IMR-90 (cell line): ENCODE measurements at regions not wholly inside any gene's neighbourhood (a gene's known extent, or its start where the extent isn't known, plus 50 kb on each side); places are given as distances from the start of the nearest gene placed in this dataset.

Experiments used
- CEBPB ChIP-seq: IDR thresholded peaks from 2 replicates; pipeline ENCODE4 v1.6.1; 2012; ENCODE audit warnings: low read depth, low read length, improper control_type of control experiment
- CTCF ChIP-seq: conservative IDR thresholded peaks from 2 replicates; pipeline ENCODE4 v1.5.1; 2012; ENCODE audit warnings: mild to moderate bottlenecking, low read depth, low read length, improper control_type of control experiment
- ELK1 ChIP-seq: fragments of 150-350 bp; IDR thresholded peaks from 2 replicates; pipeline ENCODE4 v1.6.1; 2016; ENCODE audit warnings: low read depth, mild to moderate bottlenecking, low read length, moderate library complexity, borderline replicate concordance
- FOS ChIP-seq: fragments of 150-350 bp; IDR thresholded peaks from 2 replicates; pipeline ENCODE4 v1.6.1; 2016; ENCODE audit warnings: low read depth, low read length
- MAFK ChIP-seq: IDR thresholded peaks from 2 replicates; pipeline ENCODE4 v1.6.1; 2012; ENCODE audit warnings: low read depth, low read length, improper control_type of control experiment
- MAZ ChIP-seq: IDR thresholded peaks from 2 replicates; pipeline ENCODE4 v1.6.1; 2012; ENCODE audit warnings: low read depth, mild to moderate bottlenecking, low read length, improper control_type of control experiment, moderate library complexity, borderline replicate concordance
- POLR2A ChIP-seq: IDR thresholded peaks from 2 replicates; pipeline ENCODE4 v1.6.1; 2012; ENCODE audit warnings: mild to moderate bottlenecking, low read depth, low read length
- RAD21 ChIP-seq: IDR thresholded peaks from 2 replicates; pipeline ENCODE4 v1.6.1; 2012; ENCODE audit warnings: low read length, improper control_type of control experiment
- RCOR1 ChIP-seq: IDR thresholded peaks from 2 replicates; pipeline ENCODE4 v1.6.1; 2012; ENCODE audit warnings: mild to moderate bottlenecking, low read length, improper control_type of control experiment; ENCODE audit not compliant: insufficient replicate concordance
- USF2 ChIP-seq: fragments of 150-350 bp; IDR thresholded peaks from 2 replicates; pipeline ENCODE4 v1.6.1; 2017; ENCODE audit warnings: mild to moderate bottlenecking, antibody characterized with exemption, low read length, low read depth

- TF ChIP-seq CTCF, result no peak
- TF ChIP-seq POLR2A, result no peak
- no peak for TF ChIP-seq ELK1
- no peak for TF ChIP-seq CEBPB
- no peak for TF ChIP-seq USF2
- no peak for TF ChIP-seq MAZ
- no peak for TF ChIP-seq RCOR1
- TF ChIP-seq FOS, result no peak
- TF ChIP-seq RAD21, result no peak
- no peak for TF ChIP-seq MAFK
Observed at GRCh38 chr4:124184792-124185191, 527.7 kb downstream of the ANKRD50 start.
